ENCODE measurements at regions not wholly inside any gene's neighbourhood (a gene's known extent, or its start where the extent isn't known, plus 50 kb on each side); places are given as distances from the start of the nearest gene placed in this dataset.

- DNase-seq (ENCODE audit: low spot score): no peak
- Mint-ChIP-seq H3K27ac (ENCODE audit: unreplicated experiment) (no peak overlapping the region), H3K27me3 (ENCODE audit: low read depth) (peaks cover 8% of the 10 kb centered on the region)
Observed at GRCh38 chr16:65793781-65794180, 572.7 kb upstream of the CDH5 start.

GRCh38 chr16:65790768-65791167, 575.7 kb upstream of the CDH5 start:
- no peaks in the 10 kb centered on the region for H3K9me3 Mint-ChIP-seq (ENCODE audit: low read depth)
- H3K36me3 Mint-ChIP-seq (ENCODE audit: low read depth): no peaks in the 10 kb centered on the region
- no peak overlapping the region for H3K27ac Mint-ChIP-seq (ENCODE audit: unreplicated experiment)
- DNase-seq (ENCODE audit: low spot score): no peak
- H3K27me3 Mint-ChIP-seq (ENCODE audit: low read depth): peaks cover 2% of the 10 kb centered on the region
- H3K4me3 Mint-ChIP-seq (ENCODE audit: unreplicated experiment): no peak overlapping the region
- peaks cover 3% of the 10 kb centered on the region for H3K4me1 Mint-ChIP-seq (ENCODE audit: low read depth)
- no peak for TF ChIP-seq CTCF (IDR thresholded peaks at IDR 0.05)

More at GRCh38 chr16:65793781-65794180, 572.7 kb upstream of the CDH5 start:
- no peak overlapping the region for H3K4me3 Mint-ChIP-seq (ENCODE audit: unreplicated experiment)
- H3K36me3 Mint-ChIP-seq (ENCODE audit: low read depth): no peaks in the 10 kb centered on the region
- H3K4me1 Mint-ChIP-seq (ENCODE audit: low read depth): peaks cover 3% of the 10 kb centered on the region
- no peak for TF ChIP-seq CTCF (IDR thresholded peaks at IDR 0.05)
- H3K9me3 Mint-ChIP-seq (ENCODE audit: low read depth): peaks cover 2% of the 10 kb centered on the region

- Mint-ChIP-seq H3K27ac (ENCODE audit: unreplicated experiment) (no peak overlapping the region), H3K27me3 (ENCODE audit: low read depth) (peaks cover 2% of the 10 kb centered on the region), H3K9me3 (ENCODE audit: low read depth) (no peaks in the 10 kb centered on the region), H3K4me1 (ENCODE audit: low read depth) (no peaks in the 10 kb centered on the region), H3K36me3 (ENCODE audit: low read depth) (no peaks in the 10 kb centered on the region), H3K4me3 (ENCODE audit: unreplicated experiment) (no peak overlapping the region)
- DNase-seq (ENCODE audit: low spot score): no peak
- TF ChIP-seq CTCF (IDR thresholded peaks at IDR 0.05): no peak
Observed at GRCh38 chr16:65789161-65789945, 577.1 kb upstream of the CDH5 start.

GRCh38 chr16:65788434-65789140, 577.9 kb upstream of the CDH5 start:
- no peak for TF ChIP-seq CTCF (IDR thresholded peaks at IDR 0.05)
- DNase-seq (ENCODE audit: low spot score): no peak
- H3K27me3 Mint-ChIP-seq (ENCODE audit: low read depth): peaks cover 2% of the 10 kb centered on the region
- H3K27ac Mint-ChIP-seq (ENCODE audit: unreplicated experiment): no peak overlapping the region
- H3K36me3 Mint-ChIP-seq (ENCODE audit: low read depth): no peaks in the 10 kb centered on the region
- H3K4me1 Mint-ChIP-seq (ENCODE audit: low read depth): peaks cover 7% of the 10 kb centered on the region
- no peak overlapping the region for H3K4me3 Mint-ChIP-seq (ENCODE audit: unreplicated experiment)
- no peaks in the 10 kb centered on the region for H3K9me3 Mint-ChIP-seq (ENCODE audit: low read depth)

- peaks cover 13% of the 10 kb centered on the region for H3K4me1 Mint-ChIP-seq (ENCODE audit: low read depth)
- H3K27me3 Mint-ChIP-seq (ENCODE audit: low read depth): peaks cover 2% of the 10 kb centered on the region
- no peak overlapping the region for H3K4me3 Mint-ChIP-seq (ENCODE audit: unreplicated experiment)
- no peak for DNase-seq (ENCODE audit: low spot score)
- no peaks in the 10 kb centered on the region for H3K36me3 Mint-ChIP-seq (ENCODE audit: low read depth)
- no peak overlapping the region for H3K27ac Mint-ChIP-seq (ENCODE audit: unreplicated experiment)
- no peak for TF ChIP-seq CTCF (IDR thresholded peaks at IDR 0.05)
- H3K9me3 Mint-ChIP-seq (ENCODE audit: low read depth): no peaks in the 10 kb centered on the region
Observed at GRCh38 chr16:65787921-65788320, 578.6 kb upstream of the CDH5 start.
